GM19324 (cell line): ENCODE measurements at regions not wholly inside any gene's neighbourhood (a gene's known extent, or its start where the extent isn't known, plus 50 kb on each side); places are given as distances from the start of the nearest gene placed in this dataset.

ENCODE experiments used
- ATAC-seq: cut with Tn5 transposase; IDR thresholded peaks from one replicate; pipeline ENCODE4 v1.9.1; 2021; ENCODE audit warnings: mild to moderate bottlenecking, moderate library complexity; ENCODE audit not compliant: unreplicated experiment, low FRiP score

GRCh38 chr2:147236601-147237000 is 608.2 kb upstream of the ACVR2A start:
- ATAC-seq: no peak

DNA sequence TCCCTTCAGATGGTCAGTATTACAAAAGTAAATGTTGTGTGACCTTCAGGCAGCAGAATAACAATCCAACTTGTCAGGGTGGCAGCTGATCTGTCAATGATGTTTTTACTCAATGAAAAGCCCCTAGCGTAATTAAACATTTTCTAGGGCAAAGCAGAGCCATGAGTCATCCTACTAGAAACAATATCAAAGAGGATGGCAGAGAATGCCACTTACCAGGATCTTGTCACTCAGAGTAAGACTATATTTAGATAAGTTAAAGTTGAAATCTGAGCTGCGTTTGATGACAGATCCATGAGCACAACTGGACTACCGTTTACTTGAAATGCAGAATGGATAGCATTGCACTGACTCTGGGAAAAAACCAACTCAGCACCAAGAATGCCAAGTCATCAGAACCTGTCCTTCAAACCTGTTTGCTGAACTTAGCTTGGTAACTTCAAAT is 612.6 kb upstream of the ACVR2A start:
- no peak for ATAC-seq

GRCh38 chr2:147231607-147232006 is 613.2 kb upstream of the ACVR2A start:
- ATAC-seq: peak; percentile 68

GRCh38 chr2:147231081-147231480 is 613.7 kb upstream of the ACVR2A start:
- no peak for ATAC-seq

DNA sequence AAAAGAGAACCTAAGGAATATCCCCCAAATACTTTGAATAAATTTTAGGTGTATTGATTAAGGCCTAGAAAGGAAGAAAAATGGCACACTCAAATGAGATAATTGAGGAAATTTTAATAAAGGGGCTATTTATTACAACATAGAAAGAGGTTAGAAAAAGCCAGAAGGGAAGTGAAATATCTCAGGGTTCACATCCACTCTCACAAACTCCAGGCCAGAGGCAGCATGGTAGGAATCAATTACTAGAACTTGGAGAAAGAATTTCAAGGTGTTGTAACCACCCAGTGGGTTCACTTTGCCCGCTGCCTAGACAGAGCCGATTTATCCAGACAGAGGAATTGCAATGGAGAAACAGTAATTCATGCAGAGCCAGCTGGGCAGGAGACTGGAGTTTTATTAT is 617.5 kb upstream of the ACVR2A start:
- no peak for ATAC-seq

GRCh38 chr2:147224070-147224469 is 620.8 kb upstream of the ACVR2A start:
- no peak for ATAC-seq

DNA sequence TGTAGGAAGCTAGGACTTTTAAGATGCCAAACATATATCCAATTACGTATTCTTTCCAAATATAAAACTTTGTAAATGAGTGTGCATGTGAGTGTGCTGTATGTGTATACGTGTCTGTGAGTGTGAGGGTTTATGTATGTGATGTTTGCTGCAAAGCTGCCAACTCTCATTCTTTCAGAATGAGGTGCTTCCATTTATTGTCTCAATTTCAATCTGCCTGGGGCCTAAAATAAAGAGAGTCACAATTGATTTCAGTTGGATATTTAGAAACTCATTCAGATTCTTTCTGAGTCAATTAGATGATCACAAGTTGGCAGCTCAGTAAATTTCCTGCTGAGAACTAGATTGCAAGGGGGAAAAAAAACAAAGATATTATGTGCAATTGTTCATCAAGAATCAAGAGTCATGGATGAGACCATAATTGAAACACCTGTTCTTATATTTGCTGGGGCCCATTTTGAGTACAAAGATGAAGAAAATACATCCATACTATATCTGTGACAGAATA is 621.2 kb upstream of the ACVR2A start:
- ATAC-seq: no peak

- no peak for ATAC-seq
Measured at GRCh38 chr2:147223119-147223518, 621.7 kb upstream of the ACVR2A start.

DNA sequence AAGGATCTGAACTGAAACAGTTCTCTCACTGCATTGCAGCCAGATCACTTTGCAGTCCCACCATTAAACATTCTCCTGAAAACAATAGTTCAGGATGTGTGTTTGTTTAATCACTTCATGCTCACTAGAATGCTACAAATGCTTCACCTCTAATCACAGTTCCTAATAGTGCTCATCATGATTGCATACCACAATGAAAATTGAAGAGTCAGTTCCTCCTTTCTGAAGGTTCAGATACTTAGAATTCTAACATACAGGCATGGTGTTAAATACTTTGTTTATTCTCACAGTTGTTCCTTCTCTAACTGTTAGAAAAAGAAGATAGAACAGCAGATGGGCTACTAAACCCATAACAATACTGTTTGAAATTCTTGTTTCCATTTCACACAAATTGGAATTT is 622.3 kb upstream of the ACVR2A start:
- peak; percentile 56 for ATAC-seq

GRCh38 chr2:147214914-147215313 is 629.9 kb upstream of the ACVR2A start:
- ATAC-seq: no peak

- no peak for ATAC-seq
Measured at GRCh38 chr2:147211484-147211883, 633.3 kb upstream of the ACVR2A start.

- ATAC-seq: no peak
Measured at GRCh38 chr2:147204102-147204501, 640.7 kb upstream of the ACVR2A start.

DNA sequence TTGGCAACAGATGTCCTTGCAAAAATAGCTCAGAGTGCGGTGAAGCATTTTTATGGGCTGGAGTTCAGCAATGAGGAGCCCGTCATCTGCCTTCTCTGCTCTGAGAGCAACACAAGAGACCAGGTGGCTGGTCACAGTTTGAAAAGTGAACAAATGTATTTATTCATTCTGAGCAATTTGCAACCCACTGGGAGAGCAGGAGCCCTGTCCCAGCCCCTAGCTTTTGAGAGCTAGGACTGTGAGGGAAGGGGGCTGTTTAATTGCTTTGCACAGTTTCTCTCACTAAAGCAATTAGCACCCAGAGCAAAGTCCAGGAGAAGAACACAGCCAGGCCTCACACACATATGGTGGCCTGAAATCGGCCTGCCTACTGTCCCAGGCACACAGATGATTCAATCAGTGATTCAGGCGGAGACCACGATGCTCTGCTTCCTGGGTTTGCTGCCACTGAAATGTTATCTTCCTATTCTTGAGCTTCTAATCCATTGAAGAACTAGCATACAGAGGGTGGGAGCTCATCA is 646.1 kb upstream of the ACVR2A start:
- no peak for ATAC-seq

GRCh38 chr2:147197754-147198483 is 646.9 kb upstream of the ACVR2A start:
- no peak for ATAC-seq

GRCh38 chr2:147182260-147182659 is 662.6 kb upstream of the ACVR2A start:
- peak; percentile 68 for ATAC-seq

GRCh38 chr2:147181351-147182029 is 663.3 kb upstream of the ACVR2A start:
- ATAC-seq: peak; percentile 39

DNA sequence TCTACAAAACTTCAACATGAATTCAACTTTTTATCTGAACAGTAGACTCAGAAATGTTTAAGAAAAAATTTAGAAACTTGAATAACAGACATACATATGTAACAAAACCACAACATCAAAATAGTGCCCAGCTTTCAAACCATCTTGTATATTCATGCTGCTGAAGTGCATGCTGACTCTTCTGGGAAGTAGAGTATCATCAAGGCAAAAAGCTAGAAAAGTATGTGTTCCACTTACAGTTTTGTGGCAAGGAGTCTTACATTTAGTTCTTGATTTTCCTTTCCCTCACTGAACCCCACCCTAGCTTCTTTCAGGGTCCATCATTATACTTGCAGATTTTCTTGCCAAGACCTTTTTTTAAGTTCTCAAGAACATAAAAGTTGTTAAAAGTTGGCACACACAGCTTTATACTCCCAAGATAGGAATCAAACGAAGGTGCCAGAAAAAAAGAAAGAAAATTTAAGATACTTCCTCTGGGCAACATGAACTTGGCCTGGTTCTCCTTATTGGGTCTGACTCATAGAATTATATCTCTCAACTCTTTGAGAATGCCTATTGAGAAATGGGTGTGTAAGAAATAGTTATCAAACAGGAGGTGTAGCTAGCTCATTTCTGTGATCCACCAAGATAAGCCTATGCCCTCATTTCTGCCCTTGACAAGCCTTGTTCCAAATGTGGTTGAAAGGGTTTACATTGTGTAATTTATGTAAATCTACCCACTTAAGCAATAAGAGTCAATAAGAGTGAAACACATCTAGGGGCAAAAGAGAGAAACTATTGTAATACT is 667.6 kb upstream of the ACVR2A start:
- no peak for ATAC-seq

DNA sequence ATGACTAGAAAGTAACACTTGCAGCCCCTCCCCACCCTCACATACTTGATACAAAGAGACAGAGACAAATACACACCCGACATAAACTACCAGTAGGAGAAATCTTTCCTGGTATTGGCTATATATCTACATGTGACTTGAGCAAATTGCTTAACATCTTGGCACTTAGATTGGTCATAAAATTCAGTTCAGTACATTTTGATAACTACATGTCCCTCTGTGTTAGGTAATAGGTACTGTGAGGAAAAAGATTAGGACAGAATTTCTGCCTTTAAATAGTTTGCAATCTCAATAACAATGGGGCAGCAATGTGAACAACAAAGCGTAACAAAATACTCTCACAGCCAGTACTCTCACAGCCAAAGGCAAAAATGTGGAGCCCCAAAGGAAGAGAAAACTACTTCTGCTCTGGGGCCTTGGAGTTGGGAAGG is 670.0 kb upstream of the ACVR2A start:
- no peak for ATAC-seq

- ATAC-seq: no peak
Measured at GRCh38 chr2:147173798-147174197, 671.0 kb upstream of the ACVR2A start.

GRCh38 chr2:147173189-147173581 is 671.6 kb upstream of the ACVR2A start:
- no peak for ATAC-seq
